H9 (cell line): ENCODE measurements at regions not wholly inside any gene's neighbourhood (a gene's known extent, or its start where the extent isn't known, plus 50 kb on each side); places are given as distances from the start of the nearest gene placed in this dataset.

ENCODE experiments used
- DNase-seq: peaks from one replicate; pipeline ENCODE4 v3.0.0-alpha.2; 2017
- H2AFZ ChIP-seq: one replicate; pipeline ENCODE4 v1.6.1; 2013; ENCODE audit warnings: mild to moderate bottlenecking, low read length, control low read depth, moderate library complexity
- H2AK5ac ChIP-seq: 2 replicates; pipeline ENCODE4 v1.6.1; 2013; ENCODE audit warnings: low read length, control low read depth, mixed read lengths; ENCODE audit not compliant: insufficient read length
- H2BK120ac ChIP-seq: one replicate; pipeline ENCODE4 v1.6.1; 2013; ENCODE audit warnings: low read depth, mild to moderate bottlenecking, low read length, control low read depth, inconsistent platforms; ENCODE audit not compliant: poor library complexity, severe bottlenecking
- H2BK12ac ChIP-seq: 2 replicates; pipeline ENCODE4 v1.6.1; 2013; ENCODE audit warnings: low read length, control low read depth, mixed read lengths, low read depth; ENCODE audit not compliant: insufficient read length
- H2BK15ac ChIP-seq: 2 replicates; pipeline ENCODE4 v1.6.1; 2013; ENCODE audit warnings: low read depth, low read length, control low read depth
- H2BK20ac ChIP-seq: one replicate; pipeline ENCODE4 v1.6.1; 2013; ENCODE audit warnings: low read depth, mild to moderate bottlenecking, low read length, control low read depth, inconsistent platforms; ENCODE audit not compliant: poor library complexity, severe bottlenecking
- H2BK5ac ChIP-seq: 2 replicates; pipeline ENCODE4 v1.6.1; 2013; ENCODE audit warnings: low read length, control low read depth, mixed read lengths; ENCODE audit not compliant: insufficient read length
- H3K14ac ChIP-seq: 2 replicates; pipeline ENCODE4 v1.6.1; 2013; ENCODE audit warnings: low read length, control low read depth; ENCODE audit not compliant: insufficient read depth
- H3K18ac ChIP-seq: 2 replicates; pipeline ENCODE4 v1.6.1; 2013; ENCODE audit warnings: low read depth, mild to moderate bottlenecking, mixed read lengths, low read length, control low read depth; ENCODE audit not compliant: insufficient read length
- H3K23ac ChIP-seq: 2 replicates; pipeline ENCODE4 v1.6.1; 2013; ENCODE audit warnings: low read length, control low read depth, mixed read lengths, low read depth; ENCODE audit not compliant: insufficient read length
- H3K23me2 ChIP-seq: 2 replicates; pipeline ENCODE4 v1.6.1; 2013; ENCODE audit warnings: low read depth, mild to moderate bottlenecking, mixed read lengths, low read length, control low read depth; ENCODE audit not compliant: insufficient read length, poor library complexity, severe bottlenecking
- H3K27ac ChIP-seq: 2 replicates; pipeline ENCODE4 v1.5.1; 2013; ENCODE audit warnings: low read length, control low read depth, mixed read lengths, low read depth; ENCODE audit not compliant: insufficient read length
- H3K27me3 ChIP-seq: 2 replicates; pipeline ENCODE4 v1.6.1; 2013; ENCODE audit warnings: low read length, control low read depth, inconsistent platforms; ENCODE audit not compliant: insufficient read depth
- H3K4ac ChIP-seq: 2 replicates; pipeline ENCODE4 v1.6.1; 2013; ENCODE audit warnings: low read depth, mild to moderate bottlenecking, control low read depth, inconsistent platforms, low read length, moderate library complexity
- H3K4me1 ChIP-seq: 2 replicates; pipeline ENCODE4 v1.6.1; 2013; ENCODE audit warnings: low read length, control low read depth, inconsistent platforms; ENCODE audit not compliant: insufficient read depth
- H3K4me2 ChIP-seq: 2 replicates; pipeline ENCODE4 v1.6.1; 2013; ENCODE audit warnings: low read length, control low read depth, mixed read lengths; ENCODE audit not compliant: insufficient read length, insufficient read depth
- H3K56ac ChIP-seq: 2 replicates; pipeline ENCODE4 v1.6.1; 2013; ENCODE audit warnings: low read depth, mild to moderate bottlenecking, mixed read lengths, low read length, control low read depth; ENCODE audit not compliant: insufficient read length
- H3K79me1 ChIP-seq: 2 replicates; pipeline ENCODE4 v1.6.1; 2013; ENCODE audit warnings: low read depth, mild to moderate bottlenecking, moderate library complexity, low read length, control low read depth, inconsistent platforms; ENCODE audit not compliant: insufficient read depth, poor library complexity, severe bottlenecking
- H3K79me2 ChIP-seq: 2 replicates; pipeline ENCODE4 v1.6.1; 2013; ENCODE audit warnings: low read length, control low read depth, inconsistent platforms; ENCODE audit not compliant: insufficient read depth
- H3K9ac ChIP-seq: 2 replicates; pipeline ENCODE4 v1.6.1; 2013; ENCODE audit warnings: low read length, control low read depth, mixed read lengths; ENCODE audit not compliant: insufficient read length; ENCODE audit errors: extremely low read depth
- H3K9me3 ChIP-seq: one replicate; pipeline ENCODE4 v1.6.1; 2013; ENCODE audit warnings: low read depth, low read length, inconsistent platforms; ENCODE audit not compliant: control insufficient read depth
- H3T11ph ChIP-seq: one replicate; pipeline ENCODE4 v1.6.1; 2013; ENCODE audit warnings: mild to moderate bottlenecking, low read length, control low read depth, inconsistent platforms
- H4K20me1 ChIP-seq: one replicate; pipeline ENCODE4 v1.6.1; 2013; ENCODE audit not compliant: control insufficient read depth, insufficient read length, insufficient read depth
- H4K5ac ChIP-seq: 2 replicates; pipeline ENCODE4 v1.6.1; 2013; ENCODE audit warnings: low read depth, mild to moderate bottlenecking, mixed read lengths, low read length, control low read depth; ENCODE audit not compliant: insufficient read length
- H4K8ac ChIP-seq: replicated peaks from 2 replicates; pipeline ENCODE4 v1.6.1; 2013; ENCODE audit warnings: low read length, control low read depth, mixed read lengths, low read depth; ENCODE audit not compliant: insufficient read length
- H4K91ac ChIP-seq: 2 replicates; pipeline ENCODE4 v1.6.1; 2013; ENCODE audit warnings: low read depth, mild to moderate bottlenecking, moderate library complexity, mixed read lengths, low read length, control low read depth; ENCODE audit not compliant: insufficient read length
- H3K27ac Mint-ChIP-seq, 3 experiments: 2 replicates in 2 of 3; 3 replicates in 1 of 3; pipeline ENCODE4 v1.8.0; 2020 to 2021; ENCODE audit warnings: mixed read lengths in 3 of 3, mild to moderate bottlenecking in 1 of 3, moderate library complexity in 1 of 3
- H3K27me3 Mint-ChIP-seq: 2 replicates; pipeline ENCODE4 v1.8.0; 2021; ENCODE audit warnings: low read depth, mild to moderate bottlenecking, moderate library complexity, mixed read lengths
- H3K36me3 Mint-ChIP-seq, 3 experiments: 2 replicates in 2 of 3; 3 replicates in 1 of 3; pipeline ENCODE4 v1.8.0; 2020 to 2021; ENCODE audit warnings: low read depth in 3 of 3, mixed read lengths in 3 of 3; ENCODE audit not compliant: insufficient read depth in 1 of 3
- H3K4me1 Mint-ChIP-seq, 2 experiments: 2 replicates each; pipeline ENCODE4 v1.8.0; 2020; ENCODE audit warnings: mixed read lengths in 2 of 2
- H3K4me3 Mint-ChIP-seq, 2 experiments: 2 replicates in 1 of 2; 3 replicates in 1 of 2; pipeline ENCODE4 v1.8.0; 2020 to 2021; ENCODE audit warnings: mild to moderate bottlenecking in 2 of 2, mixed read lengths in 2 of 2, moderate library complexity in 1 of 2
- H3K9me3 Mint-ChIP-seq, 2 experiments: 2 replicates in 1 of 2; 3 replicates in 1 of 2; pipeline ENCODE4 v1.8.0; 2020; ENCODE audit warnings: mild to moderate bottlenecking in 2 of 2, mixed read lengths in 2 of 2, moderate library complexity in 1 of 2
- WGBS: extraction: QIAGEN DNeasy Blood & Tissue Kit; methylation state at CpG from one replicate; pipeline ENCODE4 v1.1.7; 2013; ENCODE audit warnings: missing lambda C conversion rate, low lambda C conversion rate, mixed read lengths; ENCODE audit not compliant: insufficient read length; ENCODE audit errors: extremely low coverage; 5-methylcytosine and 5-hydroxymethylcytosine counted together
- TF ChIP-seq, protein P1 (sequence below): fragments of 200-600 bp; sonication (generic); conservative IDR thresholded peaks from 3 replicates; pipeline ENCODE4 v1.8.0; 2021; ENCODE audit warnings: antibody characterized with exemption, mild to moderate bottlenecking

DNA sequence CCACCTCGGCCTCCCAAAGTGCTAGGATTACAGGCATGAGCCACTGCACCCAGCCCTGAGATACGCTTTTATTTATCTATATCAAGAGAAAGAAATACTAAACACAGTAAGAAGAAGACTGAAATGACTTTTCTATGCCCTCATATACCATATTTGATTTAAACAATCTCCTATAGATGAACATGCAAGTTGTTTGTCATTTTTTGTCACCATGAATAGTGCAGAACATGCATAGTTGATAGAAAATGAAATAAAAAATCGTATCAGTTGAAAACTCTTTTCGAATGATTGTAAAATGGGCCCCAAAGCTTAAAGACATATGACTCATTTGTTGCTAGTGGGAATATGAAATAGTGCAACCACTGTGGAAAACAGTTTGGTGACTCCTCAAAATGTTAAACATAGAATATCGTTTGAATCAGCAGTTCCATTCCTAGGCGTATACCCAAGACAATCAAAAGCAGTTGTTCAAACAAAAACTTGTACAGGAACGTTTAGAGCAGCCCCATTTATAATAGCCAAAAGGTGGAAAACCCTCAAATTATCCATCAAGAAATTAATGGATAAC is 61.4 kb upstream of the ANKH start:
- H3K79me1 ChIP-seq, result no peaks in the 10 kb centered on the region
- H3K27me3 ChIP-seq, result no peaks in the 10 kb centered on the region
- no peak overlapping the region for H3K23ac ChIP-seq
- H3K36me3 Mint-ChIP-seq, result no peaks in the 10 kb centered on the region
- no peak overlapping the region for H3K18ac ChIP-seq
- no peak overlapping the region for H3K4ac ChIP-seq
- H2BK15ac ChIP-seq, result no peak overlapping the region
- no peak overlapping the region for H3K4me3 Mint-ChIP-seq
- no peaks in the 10 kb centered on the region for H3K4me1 Mint-ChIP-seq
- no peaks in the 10 kb centered on the region; a peak in 1 of 5 replicates for H3K9me3 Mint-ChIP-seq
- H3K4me1 ChIP-seq, result no peaks in the 10 kb centered on the region
- H3K79me2 ChIP-seq, result no peaks in the 10 kb centered on the region
- no peak overlapping the region for H3K9ac ChIP-seq
- H2BK20ac ChIP-seq, result no peak overlapping the region
- H2BK120ac ChIP-seq, result no peak overlapping the region
- H4K5ac ChIP-seq, result no peak overlapping the region
- no peak overlapping the region for H3K56ac ChIP-seq
- TF ChIP-seq, protein P1, sequence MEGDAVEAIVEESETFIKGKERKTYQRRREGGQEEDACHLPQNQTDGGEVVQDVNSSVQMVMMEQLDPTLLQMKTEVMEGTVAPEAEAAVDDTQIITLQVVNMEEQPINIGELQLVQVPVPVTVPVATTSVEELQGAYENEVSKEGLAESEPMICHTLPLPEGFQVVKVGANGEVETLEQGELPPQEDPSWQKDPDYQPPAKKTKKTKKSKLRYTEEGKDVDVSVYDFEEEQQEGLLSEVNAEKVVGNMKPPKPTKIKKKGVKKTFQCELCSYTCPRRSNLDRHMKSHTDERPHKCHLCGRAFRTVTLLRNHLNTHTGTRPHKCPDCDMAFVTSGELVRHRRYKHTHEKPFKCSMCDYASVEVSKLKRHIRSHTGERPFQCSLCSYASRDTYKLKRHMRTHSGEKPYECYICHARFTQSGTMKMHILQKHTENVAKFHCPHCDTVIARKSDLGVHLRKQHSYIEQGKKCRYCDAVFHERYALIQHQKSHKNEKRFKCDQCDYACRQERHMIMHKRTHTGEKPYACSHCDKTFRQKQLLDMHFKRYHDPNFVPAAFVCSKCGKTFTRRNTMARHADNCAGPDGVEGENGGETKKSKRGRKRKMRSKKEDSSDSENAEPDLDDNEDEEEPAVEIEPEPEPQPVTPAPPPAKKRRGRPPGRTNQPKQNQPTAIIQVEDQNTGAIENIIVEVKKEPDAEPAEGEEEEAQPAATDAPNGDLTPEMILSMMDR, result no peak
- no peak overlapping the region for H4K91ac ChIP-seq
- no peak overlapping the region for H2AFZ ChIP-seq
- no peaks in the 10 kb centered on the region for H4K20me1 ChIP-seq
- no peak overlapping the region for H2BK5ac ChIP-seq
- no peak overlapping the region for H4K8ac ChIP-seq
- no peak for DNase-seq
- no peak overlapping the region for H3K14ac ChIP-seq
- no peak overlapping the region for H3K27ac ChIP-seq
- H3K4me2 ChIP-seq, result no peak overlapping the region
- no CpG with 5 or more reads among the region's 7 CpGs for WGBS
- no peak overlapping the region for H3K27ac Mint-ChIP-seq
- no peaks in the 10 kb centered on the region for H3K9me3 ChIP-seq
- H2BK12ac ChIP-seq, result no peak overlapping the region
- H2AK5ac ChIP-seq, result no peak overlapping the region
- H3K23me2 ChIP-seq, result no peaks in the 10 kb centered on the region
- no peak overlapping the region for H3T11ph ChIP-seq
- H3K27me3 Mint-ChIP-seq, result peaks cover 1% of the 10 kb centered on the region; the same call in 1 of the 2 replicates
